Caco-2 (cell line): ENCODE measurements at regions not wholly inside any gene's neighbourhood (a gene's known extent, or its start where the extent isn't known, plus 50 kb on each side); places are given as distances from the start of the nearest gene placed in this dataset.
"Not testable (repeated sequence)": the region's sequence is repeated elsewhere in the genome, so short reads cannot be mapped to it uniquely, and the experiment has no call there.

Source experiments
- BruUV-seq: library from RNA; stranded (reverse); fragments of 400-500 nt; replicated peaks from 2 replicates; lab custom pipeline; 2021; lab: Mats Ljungman, UMichigan
- CTCF ChIA-PET: fragments of 300-600 bp; sonication (Branson Sonifier 250); formaldehyde crosslinking; loops from one replicate; lab custom pipeline; 2022; ENCODE audit warnings: antibody characterized with exemption; lab: Charles Lee
- POLR2A ChIA-PET: fragments of 300-600 bp; sonication (Branson Sonifier 250); formaldehyde crosslinking; loops from one replicate; lab custom pipeline; 2022; ENCODE audit warnings: antibody characterized with exemption; lab: Charles Lee
- DNase-seq, 2 experiments: peaks; one replicate each; pipeline versions ENCODE4 v3.0.0 to v3.0.0-alpha.2; 2020 to 2022
- H3K27me3 ChIP-seq: replicated peaks from 2 replicates; pipeline ENCODE4 v1.6.0; 2011; ENCODE audit warnings: low read length; ENCODE audit not compliant: control insufficient read depth, insufficient read depth
- H3K36me3 ChIP-seq: 2 replicates; pipeline ENCODE4 v1.5.1; 2011; ENCODE audit warnings: low read length; ENCODE audit not compliant: control insufficient read depth, insufficient read depth
- H3K4me1 ChIP-seq: fragments of 250-450 bp; sonication (Bioruptor Pico); 2 replicates; pipeline ENCODE4 v1.5.1; 2020; ENCODE audit warnings: mild to moderate bottlenecking
- H3K4me3 ChIP-seq: 2 replicates; pipeline ENCODE4 v1.5.1; 2011; ENCODE audit warnings: low read depth, mild to moderate bottlenecking, control low read depth, low read length
- H3K9me3 ChIP-seq: fragments of 250-450 bp; sonication (Bioruptor Pico); 2 replicates; pipeline ENCODE4 v1.5.1; 2020; ENCODE audit warnings: mild to moderate bottlenecking, moderate library complexity
- H3K27ac Mint-ChIP-seq: one replicate; pipeline ENCODE4 v1.8.0; 2022; ENCODE audit warnings: mixed read lengths; ENCODE audit not compliant: unreplicated experiment
- H3K27me3 Mint-ChIP-seq: one replicate; pipeline ENCODE4 v1.8.0; 2022; ENCODE audit warnings: mixed read lengths; ENCODE audit not compliant: insufficient read depth, unreplicated experiment
- H3K36me3 Mint-ChIP-seq: one replicate; pipeline ENCODE4 v1.8.0; 2022; ENCODE audit warnings: mild to moderate bottlenecking, mixed read lengths; ENCODE audit not compliant: insufficient read depth, unreplicated experiment
- H3K4me1 Mint-ChIP-seq: one replicate; pipeline ENCODE4 v1.8.0; 2022; ENCODE audit warnings: low read depth, mixed read lengths; ENCODE audit not compliant: unreplicated experiment
- H3K4me3 Mint-ChIP-seq: one replicate; pipeline ENCODE4 v1.8.0; 2022; ENCODE audit warnings: mild to moderate bottlenecking, moderate library complexity, mixed read lengths; ENCODE audit not compliant: unreplicated experiment
- H3K9me3 Mint-ChIP-seq: one replicate; pipeline ENCODE4 v1.8.0; 2022; ENCODE audit warnings: mixed read lengths; ENCODE audit not compliant: unreplicated experiment
- intact Hi-C: fragments of 100-400 bp; cut with micrococcal nuclease; formaldehyde crosslinking; loops from one replicate; pipeline ENCODE4 v1.10.0; 2022; ENCODE audit not compliant: unreplicated experiment
- TF ChIP-seq, protein P1 (sequence below), 2 experiments: fragments of 200-600 bp in 1 of 2; IDR thresholded peaks; 1 replicate in 1 of 2; 2 replicates in 1 of 2; pipeline versions ENCODE4 v1.5.1 to v1.8.0; 2011 to 2022; ENCODE audit warnings: antibody characterized with exemption in 1 of 2, control low read depth in 1 of 2, inconsistent platforms in 1 of 2, low read depth in 1 of 2, low read length in 1 of 2, mild to moderate bottlenecking in 1 of 2, moderate library complexity in 1 of 2; ENCODE audit not compliant: insufficient read depth in 1 of 2, severe bottlenecking in 1 of 2, unreplicated experiment in 1 of 2

DNA sequence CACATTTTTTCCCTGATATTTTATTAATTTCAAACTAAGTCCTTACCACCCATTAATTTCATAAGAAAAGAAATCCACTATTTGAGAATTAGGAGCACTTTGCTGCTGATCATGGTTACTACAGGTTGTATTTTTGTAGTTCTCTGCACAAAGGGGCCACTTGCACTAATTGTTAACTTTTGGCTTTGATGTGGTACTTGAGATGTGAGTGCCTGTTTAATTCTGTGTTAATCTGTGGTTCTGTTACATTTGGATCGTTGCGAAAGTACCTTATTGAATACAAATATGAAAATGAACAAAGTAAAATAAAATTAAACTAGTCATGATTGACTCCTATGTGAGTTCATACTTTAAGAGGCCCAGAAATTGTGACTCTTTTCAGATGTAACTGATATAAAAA is 374.9 kb upstream of the RGS6 start:
- DNase-seq = no peak
- peaks cover 24% of the 10 kb centered on the region for H3K4me1 Mint-ChIP-seq
- no TSS peak for BruUV-seq
- no peaks in the 10 kb centered on the region for H3K9me3 ChIP-seq
- peaks cover 57% of the 10 kb centered on the region for H3K4me1 ChIP-seq
- no peaks in the 10 kb centered on the region for H3K36me3 ChIP-seq
- peak overlapping the region; percentile 91 for H3K27ac Mint-ChIP-seq
- H3K27me3 Mint-ChIP-seq = no peaks in the 10 kb centered on the region
- TF ChIP-seq, protein P1, sequence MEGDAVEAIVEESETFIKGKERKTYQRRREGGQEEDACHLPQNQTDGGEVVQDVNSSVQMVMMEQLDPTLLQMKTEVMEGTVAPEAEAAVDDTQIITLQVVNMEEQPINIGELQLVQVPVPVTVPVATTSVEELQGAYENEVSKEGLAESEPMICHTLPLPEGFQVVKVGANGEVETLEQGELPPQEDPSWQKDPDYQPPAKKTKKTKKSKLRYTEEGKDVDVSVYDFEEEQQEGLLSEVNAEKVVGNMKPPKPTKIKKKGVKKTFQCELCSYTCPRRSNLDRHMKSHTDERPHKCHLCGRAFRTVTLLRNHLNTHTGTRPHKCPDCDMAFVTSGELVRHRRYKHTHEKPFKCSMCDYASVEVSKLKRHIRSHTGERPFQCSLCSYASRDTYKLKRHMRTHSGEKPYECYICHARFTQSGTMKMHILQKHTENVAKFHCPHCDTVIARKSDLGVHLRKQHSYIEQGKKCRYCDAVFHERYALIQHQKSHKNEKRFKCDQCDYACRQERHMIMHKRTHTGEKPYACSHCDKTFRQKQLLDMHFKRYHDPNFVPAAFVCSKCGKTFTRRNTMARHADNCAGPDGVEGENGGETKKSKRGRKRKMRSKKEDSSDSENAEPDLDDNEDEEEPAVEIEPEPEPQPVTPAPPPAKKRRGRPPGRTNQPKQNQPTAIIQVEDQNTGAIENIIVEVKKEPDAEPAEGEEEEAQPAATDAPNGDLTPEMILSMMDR (IDR thresholded peaks at IDR 0.05; ENCODE audit: insufficient read depth in 1 of 2, low read depth in 1 of 2, low read length in 1 of 2, severe bottlenecking in 1 of 2, unreplicated experiment in 1 of 2) = no peak
- POLR2A ChIA-PET = no interaction called here
- no peak overlapping the region for H3K4me3 ChIP-seq
- H3K36me3 Mint-ChIP-seq = peaks cover 8% of the 10 kb centered on the region
- H3K9me3 Mint-ChIP-seq = no peaks in the 10 kb centered on the region
- H3K4me3 Mint-ChIP-seq = peak overlapping the region; percentile 68
- H3K27me3 ChIP-seq = no peaks in the 10 kb centered on the region
- intact Hi-C loops = loop anchor here (5.0 kb wide), 1 partner anchor 235 kb away; the partner anchor contains the start of gene SIPA1L1
- CTCF ChIA-PET = no interaction called here

DNA sequence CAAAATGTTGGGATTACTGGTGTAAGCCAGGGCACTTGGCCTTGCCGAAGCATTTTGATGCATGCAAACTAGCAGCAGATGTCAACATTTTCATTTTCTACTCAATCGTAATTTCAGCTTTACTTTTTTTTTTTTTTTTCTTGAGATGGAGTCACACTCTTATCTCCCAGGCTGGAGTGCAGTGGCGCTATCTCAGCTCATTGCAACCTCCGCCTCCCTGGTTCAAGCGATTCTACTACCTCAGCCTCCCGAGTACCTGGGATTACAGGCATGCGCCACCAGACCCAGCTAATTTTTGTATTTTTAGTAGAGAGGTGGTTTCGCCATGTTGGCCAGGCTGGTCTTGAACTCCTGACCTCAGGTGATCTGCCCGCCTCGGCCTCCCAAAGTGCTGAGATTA is 373.3 kb upstream of the RGS6 start:
- intact Hi-C loops = loop anchor here (5.0 kb wide), 1 partner anchor 237 kb away; the partner anchor contains the start of gene SIPA1L1
- H3K4me1 ChIP-seq = peaks cover 47% of the 10 kb centered on the region
- H3K27ac Mint-ChIP-seq, H3K36me3 ChIP-seq, H3K36me3 Mint-ChIP-seq, H3K27me3 ChIP-seq, CTCF ChIA-PET, H3K9me3 Mint-ChIP-seq, POLR2A ChIA-PET, H3K4me3 ChIP-seq, H3K27me3 Mint-ChIP-seq, H3K4me3 Mint-ChIP-seq, BruUV-seq, DNase-seq, H3K9me3 ChIP-seq: not testable (repeated sequence)
- peaks cover 31% of the 10 kb centered on the region for H3K4me1 Mint-ChIP-seq

DNA sequence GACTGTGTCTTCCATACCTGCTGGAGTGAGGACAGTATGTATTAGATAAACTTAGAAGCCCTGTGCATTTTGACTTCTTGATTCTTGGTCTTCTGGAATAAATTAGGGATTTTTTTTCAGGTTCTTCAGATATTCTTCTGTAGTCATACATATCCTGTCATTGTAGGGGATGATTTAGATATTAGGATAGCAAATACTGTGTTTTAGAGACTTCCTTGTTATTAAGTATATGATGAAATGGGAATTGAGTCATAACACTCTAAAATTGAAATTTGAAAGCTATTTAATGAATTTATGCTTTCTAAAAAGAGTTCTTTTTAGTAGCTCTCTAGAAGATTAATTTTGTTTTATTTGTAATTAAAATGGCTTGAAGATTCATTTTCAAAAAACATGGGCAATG is 371.5 kb upstream of the RGS6 start:
- Histone ChIP-seq H3K27me3 (no peaks in the 10 kb centered on the region), H3K4me1 (peaks cover 31% of the 10 kb centered on the region), H3K36me3 (no peaks in the 10 kb centered on the region), H3K9me3 (no peaks in the 10 kb centered on the region), H3K4me3 (no peak overlapping the region)
- no peaks in the 10 kb centered on the region for H3K9me3 Mint-ChIP-seq
- CTCF ChIA-PET = no interaction called here
- intact Hi-C loops = no loop called here
- H3K4me3 Mint-ChIP-seq = no peak overlapping the region
- BruUV-seq = no TSS peak
- no peaks in the 10 kb centered on the region for H3K27me3 Mint-ChIP-seq
- POLR2A ChIA-PET = no interaction called here
- H3K27ac Mint-ChIP-seq = no peak overlapping the region
- no peak for DNase-seq
- peaks cover 3% of the 10 kb centered on the region for H3K36me3 Mint-ChIP-seq
- peaks cover 21% of the 10 kb centered on the region for H3K4me1 Mint-ChIP-seq
- TF ChIP-seq, protein P1 (IDR thresholded peaks at IDR 0.05; ENCODE audit: insufficient read depth in 1 of 2, low read depth in 1 of 2, low read length in 1 of 2, severe bottlenecking in 1 of 2, unreplicated experiment in 1 of 2) = no peak
